ENCODE measurements at regions not wholly inside any gene's neighbourhood (a gene's known extent, or its start where the extent isn't known, plus 50 kb on each side); places are given as distances from the start of the nearest gene placed in this dataset.
"Not testable (repeated sequence)": the region's sequence is repeated elsewhere in the genome, so short reads cannot be mapped to it uniquely, and the experiment has no call there.

GRCh38 chr6:141395443-141396008, 737.2 kb upstream of the GJE1 start:
- H3K4me2 ChIP-seq (ENCODE audit: low read depth, low read length, poor library complexity, severe bottlenecking), result no peak overlapping the region
- H3K27me3 ChIP-seq (ENCODE audit: low read length), result no peaks in the 10 kb centered on the region
- no peaks in the 10 kb centered on the region for H3K79me2 ChIP-seq (ENCODE audit: insufficient read depth, low read length)
- H4K20me1 ChIP-seq (ENCODE audit: low read depth, low read length), result no peaks in the 10 kb centered on the region
- no peak overlapping the region for H3K9ac ChIP-seq (ENCODE audit: low read length)
- no peaks in the 10 kb centered on the region for H3F3A ChIP-seq (ENCODE audit: insufficient read depth)
- H2AFZ ChIP-seq (ENCODE audit: low read depth, low read length, severe bottlenecking), result no peak overlapping the region
- H3K9me2 ChIP-seq (replicated peaks; ENCODE audit: insufficient read depth, low read length), result no peaks in the 10 kb centered on the region
- H3K27ac ChIP-seq (ENCODE audit: low read depth, low read length), result no peak overlapping the region
- no peaks in the 10 kb centered on the region for H3K36me3 ChIP-seq (ENCODE audit: low read length)
- no peak overlapping the region for H3K4me3 ChIP-seq (ENCODE audit: insufficient read depth, low read length, poor library complexity, severe bottlenecking)
- no peaks in the 10 kb centered on the region for H3K9me3 ChIP-seq (ENCODE audit: insufficient read depth, low read length)
- TF ChIP-seq EZH2phosphoT487 (conservative IDR thresholded peaks at IDR 0.05; ENCODE audit: low read length) (no peak), CTCF (IDR thresholded peaks at IDR 0.05; ENCODE audit: insufficient read depth, low read length, poor library complexity, severe bottlenecking) (no peak)

DNA sequence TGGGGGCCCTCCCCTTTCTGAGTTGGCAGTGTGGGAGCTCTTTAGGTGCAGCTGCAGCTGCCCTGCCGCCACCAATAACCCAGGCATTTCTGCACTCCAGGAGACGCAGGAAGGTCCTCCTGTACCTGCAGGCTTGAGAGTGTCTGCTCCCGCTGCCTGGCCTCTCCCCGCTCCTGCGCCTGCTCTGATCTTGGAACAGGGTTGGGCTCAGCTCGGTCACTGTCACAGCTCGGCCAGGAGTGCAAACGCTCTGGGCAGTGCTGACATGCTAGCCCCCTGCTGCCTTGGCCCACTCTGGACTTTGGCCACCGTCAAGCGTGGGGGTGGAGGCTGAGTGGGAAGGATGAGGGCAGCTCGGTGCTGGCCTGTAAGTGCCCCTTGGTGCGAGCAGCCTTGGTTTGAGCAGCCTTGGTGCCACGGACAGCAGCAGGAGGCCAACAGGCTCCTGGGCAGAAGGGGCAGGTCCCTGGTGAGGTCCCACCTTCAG, 738.1 kb upstream of the GJE1 start:
- Histone ChIP-seq H3K27ac (ENCODE audit: low read depth, low read length) (no peak overlapping the region), H3K79me2 (ENCODE audit: insufficient read depth, low read length) (no peaks in the 10 kb centered on the region), H3K4me2 (ENCODE audit: low read depth, low read length, poor library complexity, severe bottlenecking) (no peak overlapping the region), H3K9ac (ENCODE audit: low read length) (no peak overlapping the region), H3K9me2 (replicated peaks; ENCODE audit: insufficient read depth, low read length) (no peaks in the 10 kb centered on the region), H3F3A (ENCODE audit: insufficient read depth) (no peaks in the 10 kb centered on the region), H3K27me3 (ENCODE audit: low read length) (no peaks in the 10 kb centered on the region), H4K20me1 (ENCODE audit: low read depth, low read length) (no peaks in the 10 kb centered on the region), H3K36me3 (ENCODE audit: low read length) (no peaks in the 10 kb centered on the region), H3K9me3 (ENCODE audit: insufficient read depth, low read length) (no peaks in the 10 kb centered on the region), H2AFZ (ENCODE audit: low read depth, low read length, severe bottlenecking) (no peak overlapping the region), H3K4me3 (ENCODE audit: insufficient read depth, low read length, poor library complexity, severe bottlenecking) (no peak overlapping the region)
- TF ChIP-seq EZH2phosphoT487 (conservative IDR thresholded peaks at IDR 0.05; ENCODE audit: low read length), result no peak

DNA sequence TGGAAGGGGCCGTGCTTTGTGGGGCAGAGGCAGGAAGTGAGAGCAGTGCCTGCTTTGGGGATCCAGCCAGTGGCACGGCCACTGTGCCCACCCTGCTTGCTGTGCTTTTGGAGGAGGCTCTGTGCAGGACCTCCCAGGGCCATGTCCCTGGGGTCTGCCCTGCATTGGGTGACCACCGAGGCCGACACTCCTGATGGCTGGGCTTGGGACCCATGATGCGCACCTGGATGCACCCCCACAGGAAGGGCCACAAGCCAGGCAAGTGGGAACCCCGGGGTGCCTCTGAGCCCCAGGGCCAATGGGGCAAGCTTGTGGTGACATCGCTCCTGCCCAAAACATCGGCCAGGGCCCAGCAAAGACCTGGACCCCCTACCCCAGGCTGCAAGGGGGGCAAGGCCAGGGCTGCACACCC, 738.6 kb upstream of the GJE1 start:
- no peak overlapping the region for H3K9ac ChIP-seq (ENCODE audit: low read length)
- H3K27ac ChIP-seq (ENCODE audit: low read depth, low read length), result no peak overlapping the region
- no peaks in the 10 kb centered on the region for H3K27me3 ChIP-seq (ENCODE audit: low read length)
- H3K9me2 ChIP-seq (replicated peaks; ENCODE audit: insufficient read depth, low read length), result no peaks in the 10 kb centered on the region
- no peak overlapping the region for H3K4me2 ChIP-seq (ENCODE audit: low read depth, low read length, poor library complexity, severe bottlenecking)
- no peak overlapping the region for H3K4me3 ChIP-seq (ENCODE audit: insufficient read depth, low read length, poor library complexity, severe bottlenecking)
- H3F3A ChIP-seq (ENCODE audit: insufficient read depth), result no peaks in the 10 kb centered on the region
- H3K36me3 ChIP-seq (ENCODE audit: low read length), result no peaks in the 10 kb centered on the region
- no peak overlapping the region for H2AFZ ChIP-seq (ENCODE audit: low read depth, low read length, severe bottlenecking)
- H4K20me1 ChIP-seq (ENCODE audit: low read depth, low read length), result no peaks in the 10 kb centered on the region
- TF ChIP-seq EZH2phosphoT487 (conservative IDR thresholded peaks at IDR 0.05; ENCODE audit: low read length) (no peak), CTCF (IDR thresholded peaks at IDR 0.05; ENCODE audit: insufficient read depth, low read length, poor library complexity, severe bottlenecking) (no peak)
- H3K79me2 ChIP-seq (ENCODE audit: insufficient read depth, low read length), result no peaks in the 10 kb centered on the region
- H3K9me3 ChIP-seq (ENCODE audit: insufficient read depth, low read length), result no peaks in the 10 kb centered on the region

DNA sequence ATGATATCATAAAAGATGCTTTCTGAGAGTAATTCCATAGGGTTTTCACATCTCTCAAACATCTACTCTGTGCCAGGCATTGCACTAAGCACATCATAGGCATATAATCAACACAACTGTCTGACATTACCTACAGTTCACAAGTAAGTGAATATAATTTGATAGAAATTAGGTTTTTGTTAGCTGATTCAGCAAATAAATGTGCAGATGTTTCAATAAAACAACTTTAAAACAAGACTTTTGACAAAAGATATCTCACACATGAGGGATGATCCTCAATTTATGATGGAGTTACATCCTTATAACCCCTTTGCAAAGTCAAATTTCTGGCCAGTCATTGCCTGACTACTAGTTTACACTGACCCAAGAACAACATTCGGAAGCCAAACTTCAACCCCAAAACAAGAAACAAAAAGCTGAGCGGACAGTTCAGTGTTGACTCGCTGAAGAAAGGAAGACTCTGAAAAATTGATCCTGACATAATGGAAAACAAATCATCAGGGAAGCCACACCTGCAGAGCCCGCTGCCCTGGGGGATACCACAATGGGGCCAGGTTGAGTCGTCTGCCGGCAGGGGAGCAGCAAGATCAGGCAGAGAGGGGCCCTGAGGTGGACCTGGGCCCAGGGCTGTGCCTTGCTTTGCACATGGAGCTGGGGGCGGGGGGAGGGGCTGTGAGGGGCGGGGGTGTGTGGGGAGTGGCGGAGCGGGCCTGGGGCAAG, 739.2 kb upstream of the GJE1 start:
- Histone ChIP-seq H2AFZ (ENCODE audit: low read depth, low read length, severe bottlenecking) (no peak overlapping the region), H3K9me3 (ENCODE audit: insufficient read depth, low read length) (no peaks in the 10 kb centered on the region), H4K20me1 (ENCODE audit: low read depth, low read length) (no peaks in the 10 kb centered on the region), H3K4me3 (ENCODE audit: insufficient read depth, low read length, poor library complexity, severe bottlenecking) (no peak overlapping the region), H3K4me2 (ENCODE audit: low read depth, low read length, poor library complexity, severe bottlenecking) (no peak overlapping the region), H3F3A (ENCODE audit: insufficient read depth) (no peaks in the 10 kb centered on the region), H3K9ac (ENCODE audit: low read length) (no peak overlapping the region), H3K79me2 (ENCODE audit: insufficient read depth, low read length) (no peaks in the 10 kb centered on the region), H3K27me3 (ENCODE audit: low read length) (no peaks in the 10 kb centered on the region), H3K27ac (ENCODE audit: low read depth, low read length) (no peak overlapping the region), H3K36me3 (ENCODE audit: low read length) (no peaks in the 10 kb centered on the region), H3K9me2 (replicated peaks; ENCODE audit: insufficient read depth, low read length) (no peaks in the 10 kb centered on the region)
- no peak for TF ChIP-seq CTCF (IDR thresholded peaks at IDR 0.05; ENCODE audit: insufficient read depth, low read length, poor library complexity, severe bottlenecking)
- no peak for TF ChIP-seq EZH2phosphoT487 (conservative IDR thresholded peaks at IDR 0.05; ENCODE audit: low read length)

- not testable (repeated sequence) for H3K9ac ChIP-seq (ENCODE audit: low read length); H3K4me3 ChIP-seq (ENCODE audit: insufficient read depth, low read length, poor library complexity, severe bottlenecking); H4K20me1 ChIP-seq (ENCODE audit: low read depth, low read length); H3K27ac ChIP-seq (ENCODE audit: low read depth, low read length); H3K4me2 ChIP-seq (ENCODE audit: low read depth, low read length, poor library complexity, severe bottlenecking); H3K36me3 ChIP-seq (ENCODE audit: low read length); H3F3A ChIP-seq (ENCODE audit: insufficient read depth); H3K9me3 ChIP-seq (ENCODE audit: insufficient read depth, low read length); H3K27me3 ChIP-seq (ENCODE audit: low read length); H3K9me2 ChIP-seq (replicated peaks; ENCODE audit: insufficient read depth, low read length); H3K79me2 ChIP-seq (ENCODE audit: insufficient read depth, low read length)
- peak overlapping the region; percentile 16 for H2AFZ ChIP-seq (ENCODE audit: low read depth, low read length, severe bottlenecking)
These were observed 741.6 kb upstream of the GJE1 start for GRCh38 chr6:141391135-141391534.
